Lung microvascular endothelial cell (primary cell): ENCODE measurements at regions not wholly inside any gene's neighbourhood (a gene's known extent, or its start where the extent isn't known, plus 50 kb on each side); places are given as distances from the start of the nearest gene placed in this dataset.

Experiments used
- DNase-seq, 2 donors: peaks; one replicate each; pipeline versions ENCODE4 v3.0.0 to v3.0.0-alpha.2; 2010; ENCODE audit warnings: low read depth in 2 of 2

DNA sequence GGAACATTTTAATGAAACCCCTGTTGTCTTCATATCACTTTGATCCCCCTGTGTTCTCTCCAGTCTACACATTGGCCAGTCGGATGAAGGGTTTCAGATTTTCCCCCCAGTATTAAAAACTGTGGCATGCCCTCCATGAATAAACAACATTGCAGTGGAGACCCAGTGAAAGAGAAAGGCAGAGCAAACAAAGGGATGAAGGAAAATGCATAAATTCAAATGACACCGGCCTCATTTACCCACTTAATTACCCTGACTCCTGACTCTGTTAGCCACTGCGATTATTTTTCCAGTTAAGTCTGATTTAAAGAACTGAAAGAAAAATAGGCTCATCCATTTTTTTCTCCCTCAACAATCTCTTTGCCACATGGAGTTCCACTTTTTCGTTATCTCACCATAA lies 569.2 kb downstream of the TFAP2B start:
- no peak for DNase-seq

- DNase-seq: no peak
Observed at GRCh38 chr6:51394061-51394460, 575.4 kb downstream of the TFAP2B start.

DNA sequence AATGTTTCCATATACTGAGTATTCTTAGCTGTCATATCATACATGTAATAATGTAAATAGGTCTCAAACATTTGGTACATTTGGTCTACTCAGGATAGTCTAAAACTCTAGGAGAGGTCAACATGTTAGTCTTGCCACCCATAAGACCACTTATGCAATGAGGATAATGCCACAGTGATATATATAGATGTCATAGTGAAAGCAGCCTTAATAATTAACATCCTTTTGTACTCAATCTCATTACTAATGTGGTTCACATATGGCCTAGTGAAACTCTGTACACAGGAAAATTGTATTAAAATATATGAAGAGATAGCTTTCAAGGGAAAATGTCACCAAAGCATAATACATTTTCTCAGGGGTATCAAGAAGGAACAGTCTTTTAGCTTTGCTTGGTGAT lies 577.9 kb downstream of the TFAP2B start:
- no peak for DNase-seq

DNA sequence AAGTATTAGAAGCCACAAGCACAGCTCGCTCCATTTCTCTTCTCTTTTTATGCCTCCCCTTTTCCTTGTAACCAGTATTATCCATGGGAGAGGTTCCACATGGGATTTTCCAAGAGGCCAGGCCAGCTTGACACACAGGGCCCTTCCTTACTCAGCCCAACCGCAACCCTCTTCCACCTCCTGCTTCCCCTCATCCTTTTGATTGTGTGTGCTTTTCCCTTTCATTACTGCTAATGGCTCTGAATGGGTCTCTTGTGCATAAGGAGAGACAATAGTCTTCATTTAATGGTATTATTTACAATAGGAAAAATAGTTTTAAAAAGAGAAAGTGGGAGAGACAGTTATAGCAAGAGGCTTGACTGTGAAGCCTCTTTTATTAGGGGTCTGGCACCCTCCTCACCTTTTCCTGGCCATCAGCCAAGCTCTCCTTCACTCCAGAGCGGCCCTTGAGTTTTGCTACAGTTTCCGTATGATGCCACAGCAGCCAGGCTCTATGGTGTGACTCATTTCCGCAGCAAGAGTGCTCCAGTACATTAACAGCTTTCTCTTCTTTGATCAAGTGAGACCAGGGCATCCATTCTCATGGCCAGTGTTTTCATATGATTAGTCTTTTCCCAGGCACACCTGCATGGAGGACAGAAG lies 579.5 kb downstream of the TFAP2B start:
- peak; percentile 1 to 17 for DNase-seq

GRCh38 chr6:51398793-51399192 lies 580.1 kb downstream of the TFAP2B start:
- no peak for DNase-seq

GRCh38 chr6:51410453-51410852 lies 591.8 kb downstream of the TFAP2B start:
- no peak for DNase-seq

DNA sequence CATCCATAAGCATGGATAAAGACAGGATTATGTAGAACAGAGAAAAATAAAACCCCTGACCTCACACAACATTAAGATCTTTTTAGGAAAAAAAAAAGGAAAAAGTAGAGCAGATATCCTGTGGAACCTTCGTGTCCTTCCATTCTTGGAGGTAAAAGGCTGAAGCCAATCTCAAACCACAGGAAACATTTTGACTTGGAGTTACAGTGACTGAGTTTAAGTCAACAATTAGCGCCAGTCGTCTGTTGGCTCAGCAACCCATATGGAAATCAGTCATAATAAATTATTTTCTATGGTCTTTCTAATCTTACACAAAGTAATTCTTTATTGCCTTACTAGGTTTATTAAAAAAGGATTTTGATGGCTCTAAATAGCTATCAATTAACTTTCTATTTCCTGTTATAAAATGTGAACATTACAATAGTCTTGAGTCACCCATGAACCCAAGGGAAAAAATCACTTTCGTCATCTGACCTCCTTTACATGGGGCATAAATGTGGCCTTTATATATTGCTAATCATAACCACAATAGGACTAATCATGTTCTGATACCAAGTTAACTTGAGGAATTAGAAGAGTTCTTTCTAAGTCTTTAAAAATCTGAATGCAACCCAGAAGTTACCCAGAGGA lies 592.9 kb downstream of the TFAP2B start:
- DNase-seq: no peak

DNA sequence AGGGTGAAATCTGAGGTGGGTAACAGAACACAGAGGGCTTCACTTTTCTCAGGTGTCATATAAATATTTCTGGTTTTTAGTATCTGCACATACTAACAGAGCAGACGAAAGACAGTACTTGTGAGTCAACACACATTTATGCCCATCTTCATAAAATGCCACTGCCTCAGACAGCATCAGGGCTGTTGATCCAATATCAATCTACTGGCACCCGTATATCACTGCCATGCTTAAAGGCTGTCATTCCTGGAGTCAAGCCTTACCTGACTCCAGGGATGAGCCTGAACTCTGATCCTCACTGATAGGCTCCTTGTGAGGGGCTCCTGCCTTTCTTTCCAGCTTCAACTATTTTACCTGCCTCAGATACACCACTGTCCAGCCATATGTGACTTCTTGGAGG lies 595.7 kb downstream of the TFAP2B start:
- no peak for DNase-seq

GRCh38 chr6:51415501-51415900 lies 596.8 kb downstream of the TFAP2B start:
- DNase-seq: no peak

DNA sequence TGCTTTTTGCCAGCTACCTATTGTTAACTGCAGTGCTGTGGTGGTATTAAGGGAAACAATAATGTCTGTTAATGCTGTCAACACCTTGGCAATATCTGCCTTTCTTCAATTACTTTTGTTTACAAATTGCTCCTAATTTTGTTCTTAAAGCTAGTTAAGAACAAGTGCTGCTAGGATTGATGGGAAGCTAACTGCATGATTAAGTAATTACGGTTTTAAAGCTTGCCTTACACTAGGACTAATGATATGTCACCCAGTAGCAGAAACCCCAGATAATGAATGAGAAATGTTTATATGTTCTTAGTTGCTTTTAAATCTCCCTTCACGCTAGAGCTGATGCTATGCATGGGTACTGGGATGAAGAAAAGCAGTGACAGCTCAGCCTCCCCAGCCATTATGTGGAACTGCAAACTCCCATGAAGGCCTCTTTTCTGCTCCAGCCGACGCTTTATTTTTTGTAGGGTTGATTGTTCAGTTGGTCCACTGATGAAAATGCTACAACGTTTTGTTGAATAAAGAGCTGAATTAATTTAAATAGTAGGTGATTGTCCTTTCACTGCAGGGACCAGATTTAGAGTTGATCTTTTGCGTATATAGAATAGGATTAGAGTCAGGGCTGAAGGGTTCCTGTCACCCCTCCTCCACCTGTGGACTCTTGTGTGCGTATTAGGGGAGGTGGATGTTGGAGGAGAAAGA lies 610.5 kb downstream of the TFAP2B start:
- no peak for DNase-seq

GRCh38 chr6:51430589-51430988 lies 611.9 kb downstream of the TFAP2B start:
- no peak for DNase-seq

GRCh38 chr6:51432481-51432880 lies 613.8 kb downstream of the TFAP2B start:
- no peak for DNase-seq

DNA sequence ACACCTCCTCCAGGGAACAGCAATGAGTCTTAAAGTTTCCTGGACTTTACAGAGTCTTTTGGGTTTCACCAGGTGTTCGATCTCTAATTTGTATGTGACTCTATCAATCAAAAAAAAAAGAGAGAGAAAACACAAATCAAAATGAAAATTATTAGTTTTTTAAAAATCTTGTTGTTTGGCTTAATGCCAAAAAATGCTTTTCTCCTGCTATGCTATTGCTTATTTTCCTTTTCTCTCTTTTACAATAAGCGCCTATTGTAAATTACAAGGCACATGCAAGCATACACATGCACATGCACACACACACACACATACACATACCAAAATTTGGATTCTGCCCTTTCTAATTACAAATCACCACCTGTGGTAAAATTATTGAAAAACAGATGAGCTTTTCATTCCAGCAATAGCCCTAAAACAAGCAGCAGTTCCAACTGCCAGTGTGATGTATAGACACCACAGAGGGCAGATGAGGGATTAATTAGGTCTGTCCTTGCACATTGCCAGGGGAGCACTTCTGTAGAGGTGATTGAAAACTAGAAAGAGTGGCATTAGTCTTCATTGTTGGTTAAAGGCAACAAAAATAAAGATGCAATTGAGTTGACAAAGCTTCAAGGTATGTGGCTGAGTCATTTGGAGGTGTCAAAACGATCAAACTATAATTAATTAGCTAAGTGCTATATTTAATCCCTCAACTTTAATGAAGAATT lies 631.7 kb downstream of the TFAP2B start:
- DNase-seq: no peak

DNA sequence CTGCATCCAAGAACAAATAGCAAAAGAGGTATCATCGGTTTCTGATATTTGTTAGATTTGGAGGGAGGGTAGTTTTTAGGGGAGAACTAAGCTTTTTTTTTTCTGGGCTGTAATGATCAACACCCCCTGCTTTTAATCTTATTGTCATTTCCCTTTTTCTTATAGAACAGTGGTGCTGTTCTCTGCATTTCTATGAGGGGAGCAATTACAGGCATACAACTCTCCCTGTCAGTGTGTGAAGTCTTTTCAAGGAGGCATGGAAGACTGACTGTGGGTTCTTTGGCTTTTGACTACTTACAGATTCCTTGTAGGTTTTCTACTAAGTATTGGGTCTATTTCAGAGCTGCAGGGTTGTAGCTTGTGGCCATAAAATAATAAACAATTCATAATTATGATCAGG lies 632.3 kb downstream of the TFAP2B start:
- no peak for DNase-seq

DNA sequence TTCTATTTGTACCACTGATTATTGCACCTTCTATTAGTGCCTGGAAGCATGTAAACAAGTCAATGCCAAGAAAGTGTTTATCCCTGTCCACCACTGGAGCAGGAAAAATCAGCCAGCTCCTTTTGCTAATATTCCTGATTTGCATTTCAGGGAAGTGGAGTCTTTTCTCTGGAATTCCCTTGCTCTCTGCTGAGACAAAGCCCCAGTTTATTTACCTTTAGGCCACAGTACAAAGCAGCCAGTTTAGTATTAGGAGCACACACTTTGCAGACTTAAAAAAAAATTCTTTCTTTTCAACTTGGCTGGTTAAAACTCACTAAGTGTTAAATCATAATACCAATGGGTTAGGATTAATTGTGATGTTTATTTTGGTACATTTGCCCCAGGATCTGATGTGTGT lies 631.1 kb downstream of the PKHD1 start:
- DNase-seq: no peak

- DNase-seq: no peak
Observed at GRCh38 chr6:51459958-51460357, 627.5 kb downstream of the PKHD1 start.

DNA sequence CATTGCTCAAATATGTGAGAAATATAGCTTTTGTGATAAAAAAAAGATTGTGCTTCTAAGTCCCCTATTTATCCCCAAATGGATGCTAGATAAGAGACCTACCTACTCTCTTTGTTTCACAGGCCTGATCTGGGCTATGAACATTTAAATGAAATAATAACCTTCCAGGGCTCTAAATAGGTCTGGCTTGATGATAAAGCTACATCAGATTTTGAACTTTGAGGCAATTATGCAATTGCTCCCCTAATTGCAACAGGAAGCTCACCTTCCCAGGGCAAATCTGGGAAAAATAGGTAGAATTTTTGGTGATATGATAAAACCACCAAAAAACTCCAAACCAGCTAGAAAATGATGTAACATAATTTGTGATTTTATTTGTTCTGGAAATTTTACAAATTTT lies 624.5 kb downstream of the PKHD1 start:
- DNase-seq: no peak

- DNase-seq: no peak
Observed at GRCh38 chr6:51463321-51463720, 624.1 kb downstream of the PKHD1 start.

DNA sequence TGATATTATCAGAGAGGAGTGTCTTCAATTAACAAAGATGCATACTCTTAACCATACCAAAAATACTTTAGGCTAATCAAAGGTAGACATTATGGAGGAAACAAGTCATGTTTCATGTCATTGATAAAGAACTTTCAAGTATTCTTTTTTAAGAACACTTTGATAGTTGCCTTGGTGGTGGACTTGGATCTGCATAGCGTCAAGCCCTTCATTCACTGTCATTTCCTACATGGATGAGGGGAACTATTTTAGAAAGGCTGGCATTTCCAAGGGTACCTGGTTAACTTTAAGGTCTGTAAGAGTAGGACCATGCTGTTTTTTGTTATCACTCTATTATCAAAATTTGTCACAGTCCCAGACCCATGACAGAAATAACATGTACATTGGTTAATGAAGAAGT lies 622.5 kb downstream of the PKHD1 start:
- no peak for DNase-seq

DNA sequence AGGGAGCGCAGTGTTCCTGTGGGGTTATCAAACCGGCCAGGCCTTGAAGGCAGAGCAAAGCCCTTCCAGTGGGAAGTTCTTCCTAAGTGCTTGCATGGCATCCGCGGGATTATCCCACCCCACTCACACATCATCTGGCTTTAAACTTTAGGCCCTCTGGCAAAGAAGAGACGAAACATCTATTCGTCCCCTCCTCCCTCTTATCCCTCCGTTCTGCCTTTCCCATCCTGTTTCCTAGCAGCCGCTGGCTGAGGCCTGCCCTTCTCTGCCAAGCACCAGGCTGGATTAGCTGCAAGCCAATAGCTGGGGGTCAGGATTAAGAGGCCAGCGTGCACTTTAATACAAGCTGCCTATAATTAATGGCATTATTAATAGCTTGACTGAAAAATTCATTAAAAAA lies 621.0 kb downstream of the PKHD1 start:
- no peak for DNase-seq

DNA sequence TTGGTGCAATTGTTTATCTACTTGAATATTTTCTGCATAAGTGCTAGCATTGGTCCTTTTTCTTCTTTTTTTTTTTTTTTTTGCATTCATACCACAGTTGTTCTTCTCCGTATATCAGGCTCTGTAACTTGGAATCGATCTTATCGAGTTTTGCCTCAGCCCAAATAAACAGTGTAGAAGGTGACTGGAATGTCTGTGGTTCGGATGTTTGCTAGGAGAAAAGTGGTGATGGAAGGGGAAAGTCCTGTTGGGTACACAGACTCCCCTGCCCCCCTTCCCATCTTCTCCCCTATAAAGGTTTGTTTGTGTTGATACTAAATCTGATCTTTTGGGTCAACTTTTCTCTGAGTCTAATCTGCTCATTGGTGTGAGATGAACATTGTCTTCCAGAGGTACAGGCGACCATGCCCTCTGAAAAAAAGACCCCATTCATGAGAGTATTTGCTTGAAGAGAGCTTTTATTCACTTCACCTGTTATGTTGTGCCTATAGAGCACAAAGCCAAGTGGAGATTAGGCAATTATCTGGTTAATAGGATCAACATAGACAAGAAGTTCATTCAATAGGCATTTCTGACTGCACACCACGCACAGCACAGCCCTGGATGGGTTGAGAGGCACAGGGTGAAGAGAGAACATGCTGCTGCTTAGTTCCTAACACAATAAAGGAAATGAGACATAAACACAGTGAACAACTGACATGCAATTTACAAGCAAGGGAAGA lies 620.0 kb downstream of the PKHD1 start:
- DNase-seq: no peak

DNA sequence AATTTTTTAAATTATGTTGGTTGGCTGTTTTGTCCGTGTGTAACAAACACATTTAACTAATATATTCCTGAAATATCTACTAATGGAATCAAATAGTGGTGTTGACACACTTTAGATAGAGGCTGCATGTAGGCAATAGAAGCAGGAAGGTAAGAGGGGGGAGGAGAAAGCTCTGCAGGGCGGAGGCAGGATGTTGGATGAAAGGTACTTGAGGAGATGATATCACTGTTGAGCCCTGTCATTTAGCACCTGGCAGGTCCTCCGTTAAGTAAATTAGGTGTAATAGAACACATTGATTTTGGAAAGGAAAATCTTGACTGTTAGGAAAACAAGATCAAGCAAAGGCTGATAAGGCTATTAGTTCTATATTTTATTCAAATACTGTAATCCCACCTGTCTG lies 618.7 kb downstream of the PKHD1 start:
- DNase-seq: no peak
